Left ventricle myocardium superior (tissue), 1 donor: ENCODE measurements at regions not wholly inside any gene's neighbourhood (a gene's known extent, or its start where the extent isn't known, plus 50 kb on each side); places are given as distances from the start of the nearest gene placed in this dataset.
A peak's percentile ranks its signal among the peaks of the same experiment; 100 is the strongest.

Experiments used
- ATAC-seq: fragments of 200-7000 bp; cut with Tn5 transposase; one replicate; pipeline ENCODE4 v1.9.1; 2020; ENCODE audit warnings: mild to moderate bottlenecking, moderate library complexity
- DNase-seq: peaks from one replicate; pipeline ENCODE4 v3.0.0-alpha.2; 2020
- intact Hi-C: fragments of 100-400 bp; cut with micrococcal nuclease; formaldehyde crosslinking; loops from one replicate; pipeline ENCODE4 v1.11.0; 2022
- donor health status: DM: no; HTN: yes; CAD: no; lungs with severe emphysema.

DNA sequence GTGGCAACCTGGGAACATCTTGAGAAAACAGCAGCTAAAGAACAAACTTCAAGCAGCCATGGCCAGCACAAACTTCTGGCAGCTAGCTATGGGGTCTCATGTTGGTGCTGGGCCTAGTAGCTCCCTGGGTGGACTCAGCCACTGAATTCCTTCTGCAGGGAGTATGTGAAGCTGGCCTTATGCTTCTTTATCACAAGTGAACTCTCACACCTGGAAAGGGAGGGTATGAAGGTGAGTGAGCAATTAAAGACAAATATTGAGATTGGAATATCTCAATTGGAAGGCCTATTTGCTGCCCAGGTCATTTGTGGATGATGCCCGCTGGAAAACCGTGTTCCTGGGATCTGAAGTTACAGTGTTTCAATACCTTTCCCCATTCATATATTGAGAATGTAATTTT, 153.3 kb upstream of the RPS6KA3 start:
- intact Hi-C loops = no loop called here

DNA sequence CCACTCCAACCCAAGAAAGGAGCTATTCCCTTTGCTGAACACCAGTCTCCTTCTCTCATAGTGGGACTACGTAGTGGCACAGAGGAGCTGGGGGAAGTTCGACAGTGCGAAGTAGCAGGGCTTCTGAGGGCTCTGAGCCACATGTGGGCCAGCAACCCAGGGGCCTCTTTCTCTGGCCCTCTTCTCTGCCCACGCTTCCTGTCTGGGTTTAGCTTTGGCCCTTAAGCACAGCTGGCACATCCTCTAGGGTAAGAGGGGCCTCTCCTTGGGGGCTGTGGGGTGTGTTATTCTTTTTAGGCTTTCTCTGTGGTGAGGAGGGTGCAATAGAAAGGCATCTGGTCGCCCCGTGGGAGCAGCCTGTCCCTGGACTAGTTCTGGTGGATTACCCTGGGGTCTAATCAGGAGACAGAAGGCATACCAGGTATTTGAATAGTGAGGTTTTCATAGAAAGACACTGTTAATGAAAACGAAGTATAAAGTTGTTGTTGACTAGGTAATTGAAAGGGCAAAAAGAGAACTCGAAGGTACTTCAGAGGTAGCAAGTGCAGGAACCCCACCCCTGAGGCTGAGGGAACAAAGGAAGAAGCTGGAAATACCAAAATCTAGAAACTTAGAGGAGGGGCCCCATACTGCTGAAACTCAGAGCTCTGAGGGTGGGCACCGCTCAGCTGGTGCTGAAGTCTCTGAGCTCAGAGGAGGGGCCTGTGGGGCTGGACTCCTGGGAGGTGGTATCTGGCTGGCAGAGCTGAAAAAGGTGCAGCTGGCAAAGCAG, 151.9 kb upstream of the RPS6KA3 start:
- ATAC-seq = no peak
- intact Hi-C loops = no loop called here
- DNase-seq = no peak

More for the DNA sequence above, 153.3 kb upstream of the RPS6KA3 start:
- no peak for ATAC-seq
- DNase-seq = no peak

DNA sequence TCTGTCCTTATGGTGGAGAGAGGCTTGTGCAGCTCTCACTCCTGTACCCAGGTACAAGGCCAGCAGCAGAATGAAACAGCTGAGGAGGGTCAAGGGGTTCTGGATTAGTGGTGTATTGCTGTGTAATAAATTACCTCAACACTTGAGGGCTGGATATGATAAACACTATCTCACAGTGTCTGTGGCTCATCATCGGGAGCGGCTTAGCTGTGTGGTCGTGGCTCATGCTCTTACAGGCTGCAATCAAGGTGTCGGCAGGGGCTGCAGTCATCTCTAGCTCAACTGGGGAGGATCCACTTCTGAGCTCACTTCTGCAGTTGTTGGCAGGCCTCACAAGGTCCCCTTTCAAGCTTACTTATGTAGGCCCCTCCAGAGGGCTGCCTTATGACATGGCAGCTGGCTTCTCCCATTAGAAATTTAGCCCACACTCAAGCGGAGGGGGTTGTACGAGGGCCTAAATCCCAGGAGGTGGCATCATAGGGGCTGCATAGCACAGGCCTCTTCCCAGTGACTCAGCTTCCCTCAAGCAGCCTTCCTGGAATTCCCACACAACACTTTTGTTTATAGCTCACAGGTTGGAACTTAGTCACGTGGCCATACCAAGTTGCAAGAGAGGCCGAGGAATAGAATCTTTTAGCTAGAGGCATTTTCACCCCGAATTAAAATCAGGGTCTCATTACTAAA, 148.2 kb upstream of the RPS6KA3 start:
- DNase-seq = no peak
- no peak for ATAC-seq
- intact Hi-C loops = no loop called here

DNA sequence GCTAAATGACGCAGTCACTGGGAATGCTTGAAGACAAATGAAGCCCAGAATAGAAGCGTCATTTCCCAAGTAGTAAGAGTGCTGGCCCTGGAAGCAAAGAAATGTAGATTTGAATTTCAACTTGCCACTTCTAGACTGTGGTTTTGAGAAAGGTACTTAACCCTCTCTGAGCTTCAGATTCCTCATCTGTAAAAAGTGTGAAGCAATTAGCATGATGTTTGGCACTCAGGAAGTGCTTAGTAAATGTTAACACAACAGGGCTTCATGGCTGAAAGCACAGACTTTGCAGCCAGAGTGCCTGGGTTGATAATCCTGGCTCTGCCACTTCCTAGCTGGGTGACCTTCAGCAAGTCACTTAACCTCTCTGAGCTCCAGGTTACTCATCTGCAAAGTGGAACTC, 147.4 kb upstream of the RPS6KA3 start:
- no peak for ATAC-seq

DNA sequence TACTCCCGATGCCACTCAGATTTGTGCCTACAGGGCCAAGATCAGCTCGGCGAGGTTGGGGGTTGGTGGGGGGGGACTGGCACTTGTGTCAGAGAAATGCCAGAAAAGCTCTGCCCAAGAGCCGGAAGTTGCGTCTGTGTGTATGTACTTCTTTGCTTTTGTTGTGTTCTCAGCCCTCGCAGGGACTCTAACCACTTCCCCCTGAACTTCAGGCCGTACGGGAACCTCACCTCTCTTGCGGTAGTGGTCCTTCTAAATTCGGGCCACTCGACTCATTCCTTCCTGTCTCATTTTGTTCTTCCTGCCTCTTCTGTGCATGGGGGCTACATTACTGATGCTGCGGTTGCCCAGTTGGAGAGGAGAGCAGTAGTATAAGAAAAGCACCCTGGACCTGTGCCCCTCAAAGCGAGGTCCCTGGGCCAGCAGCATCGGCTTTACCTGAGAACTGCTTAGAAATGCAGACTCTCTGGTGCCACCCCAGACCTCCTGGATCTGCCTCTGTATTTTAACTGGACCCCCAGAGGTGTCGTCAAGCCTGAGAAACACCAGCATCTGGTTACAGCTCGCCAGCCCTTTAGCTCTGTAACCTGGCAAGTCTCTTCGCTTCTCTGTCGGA, 146.3 kb upstream of the RPS6KA3 start:
- peak; percentile 24 for DNase-seq
- intact Hi-C loops = no loop called here
- ATAC-seq = no peak

More for the DNA sequence above, 147.4 kb upstream of the RPS6KA3 start:
- no peak for DNase-seq
- intact Hi-C loops = no loop called here

DNA sequence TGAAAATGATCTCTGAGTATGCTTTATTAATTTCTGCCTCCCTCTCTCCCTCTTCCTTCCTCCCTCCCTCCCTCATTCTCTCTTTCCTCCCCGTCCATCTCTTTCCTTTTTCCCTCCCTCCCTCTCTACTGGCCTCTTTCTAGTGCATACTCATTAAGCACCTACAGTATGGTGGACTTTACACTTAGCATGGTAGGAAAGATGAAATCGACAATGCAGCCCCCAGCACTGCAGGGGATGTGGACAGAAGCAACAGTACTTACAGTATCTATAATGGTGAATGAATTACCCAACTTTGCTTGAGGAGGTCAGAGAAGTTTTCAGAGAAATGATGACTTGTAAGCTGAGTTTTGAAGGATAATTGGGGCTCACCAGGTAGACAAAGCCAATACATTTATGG, 143.8 kb upstream of the RPS6KA3 start:
- ATAC-seq = no peak
- intact Hi-C loops = no loop called here

DNA sequence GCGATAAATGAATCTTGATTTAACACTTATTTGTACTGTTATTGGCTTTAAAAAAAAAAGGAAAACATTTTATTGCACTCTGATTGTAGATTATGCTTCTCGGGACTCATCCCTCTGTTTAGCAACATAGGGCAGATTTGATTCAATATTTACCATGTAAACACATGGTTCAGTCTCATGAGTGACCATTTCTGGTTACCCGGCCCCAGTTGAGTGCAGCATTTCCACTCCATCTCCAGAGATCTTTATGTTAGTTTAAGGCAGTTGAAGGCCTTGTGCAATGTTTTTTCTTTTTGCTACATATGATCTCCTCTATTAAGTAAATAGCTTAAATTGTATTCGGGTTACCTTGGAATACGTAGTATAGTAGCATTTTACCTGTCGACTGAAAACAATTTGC, 143.3 kb upstream of the RPS6KA3 start:
- intact Hi-C loops = no loop called here
- DNase-seq = no peak

More for the DNA sequence above, 143.8 kb upstream of the RPS6KA3 start:
- no peak for DNase-seq

DNA sequence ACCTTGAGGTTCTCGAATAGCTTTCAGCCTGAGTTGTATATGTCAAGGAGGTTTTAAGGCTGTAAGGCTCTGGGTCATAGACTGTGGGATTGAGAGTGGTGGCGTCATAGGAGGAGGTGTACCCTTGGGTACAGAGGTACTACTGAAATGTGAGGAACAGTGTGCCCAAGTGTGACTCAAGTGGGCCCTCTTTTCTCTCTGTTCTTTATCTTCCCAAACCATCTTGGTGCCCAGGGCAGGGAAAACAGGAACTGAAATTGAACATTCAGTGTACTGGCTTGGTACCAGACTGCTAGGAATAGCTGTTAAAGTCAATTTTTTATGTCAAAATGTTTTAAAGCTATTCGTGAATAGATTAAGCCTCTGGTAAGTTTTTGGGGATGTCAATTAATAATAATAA, 136.2 kb upstream of the RPS6KA3 start:
- intact Hi-C loops = no loop called here

More for the DNA sequence above, 143.3 kb upstream of the RPS6KA3 start:
- no peak for ATAC-seq

DNA sequence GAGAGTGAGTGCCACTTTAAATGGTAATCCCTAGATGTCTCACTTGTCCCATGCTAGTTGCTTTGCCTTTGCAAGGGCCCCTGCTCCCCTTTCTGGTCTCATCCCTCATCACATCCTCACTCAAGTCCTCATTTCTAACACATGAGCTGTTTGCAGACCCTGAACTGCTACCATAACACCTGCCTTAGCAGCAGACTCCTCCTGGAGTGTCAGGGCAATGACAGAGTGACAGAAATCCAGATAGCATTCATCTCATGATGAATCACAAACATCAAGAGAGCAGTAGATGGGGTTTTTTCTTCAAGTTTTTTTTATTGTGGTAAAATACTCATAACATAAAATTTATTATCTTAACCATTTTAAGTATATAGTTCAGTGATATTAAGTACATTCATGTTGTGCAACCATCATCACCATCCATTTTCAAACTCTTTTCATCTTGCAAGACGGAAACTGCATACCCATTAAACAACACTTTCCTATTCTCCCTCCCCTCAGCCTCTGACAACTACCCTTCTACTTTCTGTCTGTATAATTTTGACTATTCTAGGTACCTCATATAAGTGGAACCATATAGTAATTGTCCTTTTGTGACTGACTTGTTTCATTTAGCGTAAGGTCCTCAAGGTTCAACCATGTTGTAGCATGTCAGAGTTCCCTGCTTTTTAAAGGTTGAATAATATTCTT, 133.2 kb upstream of the RPS6KA3 start:
- no peak for DNase-seq
- intact Hi-C loops = no loop called here
- ATAC-seq = no peak

More for the DNA sequence above, 136.2 kb upstream of the RPS6KA3 start:
- ATAC-seq = no peak
- DNase-seq = no peak

DNA sequence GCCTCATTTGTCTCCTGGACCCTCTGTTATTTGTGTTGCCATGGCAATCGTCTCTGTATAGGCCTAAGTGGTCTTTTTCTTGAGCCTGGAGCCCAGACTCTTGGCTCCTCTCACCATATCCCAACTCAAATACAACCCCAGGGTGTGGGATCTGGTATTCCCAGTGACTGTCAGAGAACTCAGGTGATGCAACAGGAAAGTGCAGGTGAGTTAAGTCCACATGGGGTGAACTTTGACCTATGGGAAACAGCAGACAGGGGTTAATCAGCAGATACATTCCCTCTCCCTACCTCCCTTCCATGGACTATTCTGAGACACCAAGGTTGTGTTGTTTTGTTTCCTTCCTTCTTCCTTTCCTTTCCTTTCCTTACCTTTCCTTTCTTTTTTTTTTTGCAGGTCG, 130.9 kb upstream of the RPS6KA3 start:
- ATAC-seq = no peak
- no peak for DNase-seq
- intact Hi-C loops = no loop called here

DNA sequence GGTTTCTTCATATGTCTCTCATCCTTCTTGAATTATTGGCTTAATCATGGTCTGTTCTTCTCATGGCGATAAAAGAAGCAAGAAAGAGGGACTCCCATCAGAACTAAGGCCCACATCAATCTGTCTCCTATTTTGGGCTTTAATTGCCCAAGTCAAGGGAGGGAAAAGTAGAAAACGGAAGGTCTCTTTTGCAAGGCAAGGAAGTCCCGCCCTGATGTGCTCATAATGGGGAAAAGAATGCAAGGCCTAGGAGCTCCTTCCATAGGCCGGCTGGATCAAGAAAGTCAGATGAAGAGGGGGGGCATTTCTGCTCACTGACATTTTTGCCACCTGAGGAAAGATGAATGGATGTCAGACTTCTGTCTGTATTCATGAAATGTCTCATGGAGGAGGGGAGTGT, 127.7 kb upstream of the RPS6KA3 start:
- ATAC-seq (no peak), DNase-seq (no peak)
- intact Hi-C loops = no loop called here

DNA sequence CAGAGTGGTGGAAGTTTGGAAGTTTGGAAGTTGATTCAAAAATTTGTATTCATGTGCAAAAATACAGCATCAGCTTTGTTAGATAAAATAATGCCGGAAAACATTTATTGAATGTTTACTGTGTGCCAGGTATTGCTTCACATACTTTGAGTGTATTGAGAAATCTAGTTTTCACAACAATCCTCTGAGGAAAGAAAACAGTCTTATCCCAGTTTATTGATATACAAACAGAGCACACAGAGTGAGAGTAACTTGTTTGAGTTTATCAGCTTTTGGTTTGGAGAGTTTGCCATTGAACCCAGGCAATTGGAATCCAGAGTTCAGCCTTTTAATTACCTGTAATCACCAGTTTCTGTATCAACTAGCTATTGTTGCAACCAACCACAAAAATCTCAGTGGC, 127.2 kb upstream of the RPS6KA3 start:
- DNase-seq (no peak), ATAC-seq (no peak)
- intact Hi-C loops = no loop called here

DNA sequence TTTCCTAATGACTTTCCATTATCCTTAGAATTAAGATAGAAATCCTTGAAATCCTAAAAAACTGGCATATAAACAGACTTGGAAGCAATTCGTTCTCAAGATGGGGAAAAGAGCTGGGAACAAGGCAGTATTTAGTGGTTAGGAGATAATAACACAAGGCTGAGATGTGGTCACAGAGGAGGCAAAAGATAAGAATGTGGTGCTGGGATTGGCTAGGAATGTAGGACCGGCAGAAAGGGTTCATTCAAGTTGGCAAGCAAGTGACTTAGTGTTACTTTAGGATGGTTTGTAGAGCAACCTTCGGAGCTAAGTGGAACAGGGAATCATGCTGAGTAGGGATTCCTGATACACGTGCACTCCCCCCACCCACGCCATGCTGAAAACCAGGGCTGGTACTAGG, 121.9 kb upstream of the RPS6KA3 start:
- no peak for DNase-seq
- intact Hi-C loops = no loop called here
- no peak for ATAC-seq

DNA sequence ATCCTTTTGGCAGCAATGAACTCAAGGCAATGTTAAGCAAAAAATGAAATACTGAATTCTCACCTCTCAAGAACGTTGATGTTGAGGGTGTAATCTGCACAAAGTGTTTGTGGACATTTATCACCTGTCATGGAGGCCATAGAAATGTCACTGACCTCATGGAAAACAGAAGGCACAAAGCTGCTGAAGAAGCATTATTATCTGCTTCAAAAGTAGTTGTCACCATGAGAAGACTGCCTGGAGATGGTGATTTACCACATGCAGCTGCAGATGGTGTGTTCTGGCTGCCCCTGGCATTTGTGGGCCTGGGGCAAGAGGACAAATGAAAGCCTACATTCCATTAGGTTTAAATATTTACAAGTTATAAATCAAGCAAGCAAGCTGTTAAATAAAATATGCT, 116.8 kb upstream of the RPS6KA3 start:
- ATAC-seq (peak; percentile 75), DNase-seq (no peak)
- intact Hi-C loops = no loop called here

DNA sequence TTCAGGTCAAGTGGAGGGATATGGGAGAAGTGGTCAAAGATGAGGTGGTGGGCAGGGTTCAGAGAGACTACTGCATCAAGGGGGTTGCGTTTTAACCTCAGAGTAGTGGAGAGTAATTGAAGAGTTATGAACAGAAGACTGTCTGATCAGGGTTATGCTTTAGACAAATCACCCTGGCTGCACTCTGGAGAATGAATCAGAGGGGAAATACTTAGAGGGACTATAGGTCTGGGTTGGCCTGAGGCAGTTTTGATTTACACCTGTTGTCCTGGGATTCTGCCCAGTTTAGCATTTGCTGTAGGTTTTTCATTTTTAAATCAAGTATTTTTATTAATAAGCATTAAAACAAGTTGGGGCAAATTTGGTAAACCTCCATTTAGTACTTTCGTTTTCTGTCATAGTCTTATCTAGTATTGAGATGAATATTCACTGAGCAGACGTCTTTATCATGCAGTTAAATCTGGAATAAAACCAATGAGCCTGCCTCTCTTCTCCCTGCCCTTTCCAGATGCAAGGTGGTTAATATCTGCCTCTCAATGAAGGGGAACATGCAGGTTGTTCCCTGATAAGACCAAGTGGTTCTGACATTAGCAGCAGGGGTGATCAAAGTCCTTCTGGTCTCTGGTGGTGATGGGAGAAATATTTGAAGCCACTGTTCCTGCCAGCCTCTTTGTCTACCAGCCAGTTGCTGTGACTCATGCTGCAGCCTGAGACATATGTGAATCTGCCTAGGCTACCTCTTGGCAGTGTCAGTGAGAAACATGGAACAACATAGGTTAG, 116.0 kb upstream of the RPS6KA3 start:
- DNase-seq = no peak
- ATAC-seq = peak; percentile 98
- intact Hi-C loops = no loop called here

DNA sequence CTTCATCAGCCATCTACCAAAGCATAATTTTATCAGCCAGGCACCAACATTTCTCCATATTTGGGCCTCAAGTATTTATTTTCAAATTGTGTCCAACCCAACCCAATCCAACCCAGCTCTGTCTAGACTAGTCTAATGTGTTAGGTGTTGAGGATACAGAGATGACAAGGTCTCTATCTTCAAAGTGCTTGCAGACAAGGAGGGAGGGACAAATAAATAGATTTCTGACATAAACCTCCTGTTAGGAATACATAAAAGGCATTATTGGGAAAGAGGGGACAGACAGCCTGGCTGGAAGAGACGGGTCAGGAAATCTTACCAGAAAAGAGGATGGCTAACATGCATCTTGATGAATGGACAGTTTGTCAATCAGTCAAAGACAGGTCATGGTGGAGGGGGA, 115.4 kb upstream of the RPS6KA3 start:
- intact Hi-C loops = no loop called here
- DNase-seq (no peak), ATAC-seq (no peak)

DNA sequence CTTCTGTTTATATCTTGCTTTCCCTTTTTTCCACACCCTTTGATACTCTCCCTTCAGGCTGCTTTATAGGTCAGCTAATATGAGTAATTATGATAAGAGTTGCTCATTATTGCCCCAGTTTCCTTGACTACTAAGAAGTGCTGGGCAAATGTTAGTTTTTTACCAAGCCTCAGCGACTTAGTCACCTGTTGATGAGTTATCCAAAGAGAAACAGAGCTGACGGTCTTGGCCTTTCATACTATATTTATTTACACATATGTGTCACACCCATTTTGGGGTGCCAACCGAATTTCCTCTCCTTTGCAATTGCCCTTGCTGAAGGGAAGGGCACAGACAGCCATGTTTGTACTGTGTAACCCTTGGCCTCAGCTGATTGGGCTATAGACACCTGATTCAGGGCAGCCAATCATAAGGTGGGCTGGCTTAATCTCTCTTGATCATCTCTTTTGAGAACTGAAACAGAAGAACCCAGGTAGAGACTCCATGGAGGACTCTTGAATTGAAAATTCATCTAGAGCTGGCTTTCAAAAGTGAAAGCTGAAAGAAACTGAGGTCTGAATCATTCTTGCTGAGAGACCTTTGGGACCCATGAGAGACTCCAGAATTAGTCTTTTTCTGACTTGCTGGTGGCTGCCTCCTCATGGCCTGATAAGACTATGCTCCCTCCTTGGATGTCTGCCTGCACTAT, 111.7 kb upstream of the RPS6KA3 start:
- intact Hi-C loops = no loop called here
- ATAC-seq (no peak), DNase-seq (no peak)

DNA sequence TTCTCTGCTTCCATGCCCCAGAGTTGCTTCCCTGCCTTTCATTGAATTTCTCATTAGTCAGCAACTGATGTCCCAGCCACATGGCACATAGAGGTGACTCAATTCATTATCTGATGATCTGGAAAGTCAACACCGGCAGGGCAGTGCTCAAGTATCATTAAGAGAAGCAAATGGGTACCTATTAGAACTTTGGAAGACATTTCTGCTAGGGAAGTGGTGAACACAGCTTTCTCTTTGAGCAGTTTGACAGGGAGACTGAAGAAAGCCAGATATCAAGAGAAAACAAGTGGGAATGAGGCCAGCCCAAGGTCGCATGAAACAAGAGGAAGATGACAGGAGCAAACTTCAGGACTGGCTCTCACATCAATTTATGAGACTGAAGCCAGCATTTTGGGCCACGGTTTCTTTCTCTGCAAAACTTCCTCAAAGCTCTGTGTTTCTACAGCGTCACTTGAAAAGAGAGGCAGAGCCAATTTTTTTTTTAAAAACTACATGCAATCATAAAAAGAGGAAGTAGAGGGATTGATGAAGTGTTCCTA, 108.3 kb upstream of the RPS6KA3 start:
- intact Hi-C loops = no loop called here
- no peak for DNase-seq
- peak; percentile 41 for ATAC-seq
